HEK293 (cell line): ENCODE measurements at regions not wholly inside any gene's neighbourhood (a gene's known extent, or its start where the extent isn't known, plus 50 kb on each side); places are given as distances from the start of the nearest gene placed in this dataset.
"Not testable (repeated sequence)": the region's sequence is repeated elsewhere in the genome, so short reads cannot be mapped to it uniquely, and the experiment has no call there.

Experiments
- CTCF ChIA-PET: fragments of 350-600 bp; formaldehyde crosslinking; extraction: SDS; loops from one replicate; lab custom pipeline; 2021; ENCODE audit warnings: antibody characterized with exemption; lab: Yijun Ruan, JAX
- POLR2A ChIA-PET: fragments of 300-600 bp; formaldehyde crosslinking; extraction: SDS; loops from one replicate; lab custom pipeline; 2020; ENCODE audit warnings: antibody characterized with exemption, inconsistent platforms; lab: Yijun Ruan, JAX
- H3K27ac ChIP-seq: fragments of 200-500 bp; sonication (Bioruptor generic); 2 replicates; pipeline ENCODE4 v1.5.1; 2014; ENCODE audit warnings: low read depth, low read length, control low read depth, inconsistent platforms; ENCODE audit errors: extremely low read depth
- H3K36me3 ChIP-seq, 2 experiments: fragments of 200-500 bp in 1 of 2; sonication (Bioruptor generic) in 1 of 2; 1 replicate in 1 of 2; 2 replicates in 1 of 2; pipeline ENCODE4 v1.5.1; 2014 to 2017; ENCODE audit warnings: inconsistent platforms in 2 of 2, low read length in 2 of 2; ENCODE audit not compliant: control insufficient read depth in 2 of 2, insufficient read depth in 1 of 2
- H3K4me1 ChIP-seq: fragments of 200-500 bp; sonication (Bioruptor generic); 2 replicates; pipeline ENCODE4 v1.5.1; 2014; ENCODE audit warnings: mild to moderate bottlenecking, low read length, inconsistent platforms; ENCODE audit not compliant: control insufficient read depth, insufficient read depth
- H3K4me3 ChIP-seq: 2 replicates; pipeline ENCODE4 v1.5.1; 2011; ENCODE audit warnings: low read depth, mild to moderate bottlenecking, control low read depth, low read length, moderate library complexity
- H3K9me3 ChIP-seq: fragments of 200-500 bp; sonication (Bioruptor generic); 2 replicates; pipeline ENCODE4 v1.5.1; 2014; ENCODE audit warnings: low read depth, low read length, inconsistent platforms; ENCODE audit not compliant: control insufficient read depth, insufficient read depth
- GFI1B ChIP-seq: fragments of 450-650 bp; formaldehyde crosslinking; IDR thresholded peaks from 2 replicates; pipeline ENCODE4 v1.5.1; 2016; ENCODE audit warnings: missing biosample characterization, missing genetic modification characterization
- KLF1 ChIP-seq: fragments of 450-650 bp; formaldehyde crosslinking; IDR thresholded peaks from 2 replicates; pipeline ENCODE4 v1.5.1; 2016; ENCODE audit warnings: missing biosample characterization, missing genetic modification characterization
- PRDM1 ChIP-seq: fragments of 450-650 bp; formaldehyde crosslinking; IDR thresholded peaks from 2 replicates; pipeline ENCODE4; 2016; ENCODE audit warnings: missing biosample characterization, missing genetic modification characterization
- SP3 ChIP-seq: fragments of 450-650 bp; formaldehyde crosslinking; IDR thresholded peaks from 2 replicates; pipeline ENCODE4 v1.5.1; 2016; ENCODE audit warnings: missing biosample characterization, missing genetic modification characterization
- YY1 ChIP-seq: fragments of 450-650 bp; formaldehyde crosslinking; IDR thresholded peaks from 2 replicates; pipeline ENCODE4 v1.5.1; 2018; ENCODE audit warnings: missing biosample characterization, missing genetic modification characterization
- ZBTB20 ChIP-seq: fragments of 450-650 bp; formaldehyde crosslinking; IDR thresholded peaks from 2 replicates; pipeline ENCODE4 v1.5.1; 2016; ENCODE audit warnings: missing biosample characterization, missing genetic modification characterization
- ZBTB44 ChIP-seq: fragments of 450-650 bp; IDR thresholded peaks from 2 replicates; pipeline ENCODE4 v1.5.1; 2018; ENCODE audit warnings: missing biosample characterization, mild to moderate bottlenecking, missing genetic modification characterization
- ZBTB7A ChIP-seq: fragments of 450-650 bp; formaldehyde crosslinking; IDR thresholded peaks from 2 replicates; pipeline ENCODE4 v1.5.1; 2016; ENCODE audit warnings: low read depth, missing biosample characterization, missing genetic modification characterization
- ZFP3 ChIP-seq: fragments of 450-650 bp; formaldehyde crosslinking; IDR thresholded peaks from 2 replicates; pipeline ENCODE4 v1.5.1; 2016; ENCODE audit warnings: low read depth, missing biosample characterization, missing genetic modification characterization
- ZNF121 ChIP-seq: fragments of 450-650 bp; formaldehyde crosslinking; IDR thresholded peaks from 2 replicates; pipeline ENCODE4 v1.5.1; 2016; ENCODE audit warnings: missing biosample characterization, missing genetic modification characterization
- ZNF132 ChIP-seq: fragments of 450-650 bp; formaldehyde crosslinking; IDR thresholded peaks from 2 replicates; pipeline ENCODE4 v1.5.1; 2017; ENCODE audit warnings: missing biosample characterization, missing genetic modification characterization, borderline replicate concordance
- ZNF214 ChIP-seq: fragments of 450-650 bp; formaldehyde crosslinking; IDR thresholded peaks from 2 replicates; pipeline ENCODE4 v1.5.1; 2017; ENCODE audit warnings: missing biosample characterization, mild to moderate bottlenecking, missing genetic modification characterization, borderline replicate concordance
- ZNF311 ChIP-seq: fragments of 450-650 bp; formaldehyde crosslinking; IDR thresholded peaks from 2 replicates; pipeline ENCODE4 v1.5.1; 2017; ENCODE audit warnings: missing biosample characterization, missing genetic modification characterization, borderline replicate concordance
- ZNF335 ChIP-seq: fragments of 450-650 bp; formaldehyde crosslinking; conservative IDR thresholded peaks from 2 replicates; pipeline ENCODE4 v1.5.1; 2016; ENCODE audit warnings: missing biosample characterization, missing genetic modification characterization
- ZNF549 ChIP-seq: fragments of 450-650 bp; IDR thresholded peaks from 2 replicates; pipeline ENCODE4 v1.5.1; 2018; ENCODE audit warnings: missing biosample characterization, missing genetic modification characterization, mild to moderate bottlenecking, inconsistent platforms, moderate library complexity
- ZNF580 ChIP-seq: fragments of 450-650 bp; formaldehyde crosslinking; IDR thresholded peaks from 2 replicates; pipeline ENCODE4 v1.5.1; 2016; ENCODE audit warnings: missing biosample characterization, missing genetic modification characterization
- TF ChIP-seq, protein P1 (sequence below): fragments of 450-650 bp; formaldehyde crosslinking; IDR thresholded peaks from 2 replicates; pipeline ENCODE4 v1.5.1; 2016; ENCODE audit warnings: missing biosample characterization, missing genetic modification characterization, low read depth
- TF ChIP-seq, protein P2 (sequence below): fragments of 450-650 bp; formaldehyde crosslinking; IDR thresholded peaks from 2 replicates; pipeline ENCODE4 v1.5.1; 2016; ENCODE audit warnings: missing biosample characterization, missing genetic modification characterization
- TF ChIP-seq, protein P3 (sequence below): fragments of 450-650 bp; formaldehyde crosslinking; IDR thresholded peaks from 2 replicates; pipeline ENCODE4 v1.5.1; 2016; ENCODE audit warnings: missing biosample characterization, missing genetic modification characterization
- TF ChIP-seq, protein P4 (sequence below): fragments of 450-650 bp; formaldehyde crosslinking; IDR thresholded peaks from 2 replicates; pipeline ENCODE4 v1.5.1; 2017; ENCODE audit warnings: missing biosample characterization, missing genetic modification characterization

DNA sequence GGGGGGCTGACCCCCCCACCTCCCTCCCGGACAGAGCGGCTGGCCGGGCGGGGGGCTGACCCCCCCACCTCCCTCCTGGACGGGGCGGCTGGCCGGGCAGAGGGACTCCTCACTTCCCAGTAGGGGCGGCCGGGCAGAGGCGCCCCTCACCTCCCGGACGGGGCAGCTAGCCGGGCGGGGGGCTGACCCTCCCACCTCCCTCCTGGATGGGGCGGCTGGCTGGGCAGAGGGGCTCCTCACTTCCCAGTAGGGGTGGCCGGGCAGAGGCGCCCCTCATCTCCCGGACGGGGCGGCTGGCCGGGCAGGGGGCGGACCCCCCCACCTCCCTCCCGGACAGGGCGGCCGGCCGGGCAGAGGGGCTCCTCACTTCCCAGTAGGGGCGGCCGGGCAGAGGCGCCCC, 234.3 kb upstream of the VCX start:
- H3K4me1 ChIP-seq, H3K4me3 ChIP-seq, CTCF ChIA-PET, H3K27ac ChIP-seq, POLR2A ChIA-PET, H3K36me3 ChIP-seq, H3K9me3 ChIP-seq: not testable (repeated sequence)

GRCh38 chrX:7606039-7606652, 236.8 kb upstream of the VCX start:
- ChIA-PET POLR2A (no interaction called here), CTCF (no interaction called here)
- Histone ChIP-seq H3K4me3 (no peak overlapping the region), H3K36me3 (no peaks in the 10 kb centered on the region), H3K9me3 (no peaks in the 10 kb centered on the region), H3K27ac (no peak overlapping the region), H3K4me1 (no peaks in the 10 kb centered on the region)
- TF ChIP-seq ZFP3 (tag by site-specific recombination), result no peak
- no peak for TF ChIP-seq SP3 (tag by site-specific recombination)
- TF ChIP-seq ZBTB20 (tag by site-specific recombination), result no peak
- no peak for TF ChIP-seq ZNF580 (tag by site-specific recombination)
- TF ChIP-seq, protein P1, sequence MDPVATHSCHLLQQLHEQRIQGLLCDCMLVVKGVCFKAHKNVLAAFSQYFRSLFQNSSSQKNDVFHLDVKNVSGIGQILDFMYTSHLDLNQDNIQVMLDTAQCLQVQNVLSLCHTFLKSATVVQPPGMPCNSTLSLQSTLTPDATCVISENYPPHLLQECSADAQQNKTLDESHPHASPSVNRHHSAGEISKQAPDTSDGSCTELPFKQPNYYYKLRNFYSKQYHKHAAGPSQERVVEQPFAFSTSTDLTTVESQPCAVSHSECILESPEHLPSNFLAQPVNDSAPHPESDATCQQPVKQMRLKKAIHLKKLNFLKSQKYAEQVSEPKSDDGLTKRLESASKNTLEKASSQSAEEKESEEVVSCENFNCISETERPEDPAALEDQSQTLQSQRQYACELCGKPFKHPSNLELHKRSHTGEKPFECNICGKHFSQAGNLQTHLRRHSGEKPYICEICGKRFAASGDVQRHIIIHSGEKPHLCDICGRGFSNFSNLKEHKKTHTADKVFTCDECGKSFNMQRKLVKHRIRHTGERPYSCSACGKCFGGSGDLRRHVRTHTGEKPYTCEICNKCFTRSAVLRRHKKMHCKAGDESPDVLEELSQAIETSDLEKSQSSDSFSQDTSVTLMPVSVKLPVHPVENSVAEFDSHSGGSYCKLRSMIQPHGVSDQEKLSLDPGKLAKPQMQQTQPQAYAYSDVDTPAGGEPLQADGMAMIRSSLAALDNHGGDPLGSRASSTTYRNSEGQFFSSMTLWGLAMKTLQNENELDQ (tag by site-specific recombination), result no peak
- TF ChIP-seq KLF1 (tag by site-specific recombination), result no peak
- no peak for TF ChIP-seq ZBTB44 (tag by site-specific recombination)
- TF ChIP-seq ZNF214 (tag by site-specific recombination), result no peak
- TF ChIP-seq ZNF132 (tag by site-specific recombination), result no peak
- no peak for TF ChIP-seq ZNF335
- no peak for TF ChIP-seq YY1
- no peak for TF ChIP-seq ZNF311
- no peak for TF ChIP-seq ZBTB7A (tag by site-specific recombination)

DNA sequence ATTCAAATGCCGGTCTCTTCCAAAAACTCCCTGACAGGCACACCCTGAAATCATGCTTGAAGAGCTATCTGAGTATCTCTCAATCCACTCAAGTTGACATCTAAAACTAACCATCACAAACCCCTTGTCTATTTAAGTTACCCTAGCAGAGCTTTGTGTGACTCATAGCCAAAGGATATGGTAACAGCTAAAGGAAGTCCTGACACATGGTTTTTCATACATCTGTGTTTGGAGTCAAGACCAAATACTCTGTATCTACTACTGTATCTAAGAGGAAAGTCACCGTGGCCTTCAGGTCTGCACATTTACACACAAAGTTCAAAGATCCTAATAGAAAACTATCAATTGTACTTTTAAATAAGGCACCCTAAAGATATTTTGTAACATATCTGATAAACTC, 239.6 kb upstream of the VCX start:
- no peaks in the 10 kb centered on the region for H3K9me3 ChIP-seq
- no peak overlapping the region for H3K4me3 ChIP-seq
- H3K36me3 ChIP-seq, result no peaks in the 10 kb centered on the region
- no peak overlapping the region for H3K27ac ChIP-seq
- CTCF ChIA-PET, result no interaction called here
- no peaks in the 10 kb centered on the region for H3K4me1 ChIP-seq
- POLR2A ChIA-PET, result no interaction called here
- TF ChIP-seq ZNF121 (tag by site-specific recombination) (no peak), PRDM1 (tag by site-specific recombination) (no peak), ZNF580 (tag by site-specific recombination) (no peak), ZBTB7A (tag by site-specific recombination) (no peak), GFI1B (no peak), ZNF549 (tag by site-specific recombination) (no peak)
- TF ChIP-seq, protein P2, sequence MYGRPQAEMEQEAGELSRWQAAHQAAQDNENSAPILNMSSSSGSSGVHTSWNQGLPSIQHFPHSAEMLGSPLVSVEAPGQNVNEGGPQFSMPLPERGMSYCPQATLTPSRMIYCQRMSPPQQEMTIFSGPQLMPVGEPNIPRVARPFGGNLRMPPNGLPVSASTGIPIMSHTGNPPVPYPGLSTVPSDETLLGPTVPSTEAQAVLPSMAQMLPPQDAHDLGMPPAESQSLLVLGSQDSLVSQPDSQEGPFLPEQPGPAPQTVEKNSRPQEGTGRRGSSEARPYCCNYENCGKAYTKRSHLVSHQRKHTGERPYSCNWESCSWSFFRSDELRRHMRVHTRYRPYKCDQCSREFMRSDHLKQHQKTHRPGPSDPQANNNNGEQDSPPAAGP, result no peak
- TF ChIP-seq, protein P3, sequence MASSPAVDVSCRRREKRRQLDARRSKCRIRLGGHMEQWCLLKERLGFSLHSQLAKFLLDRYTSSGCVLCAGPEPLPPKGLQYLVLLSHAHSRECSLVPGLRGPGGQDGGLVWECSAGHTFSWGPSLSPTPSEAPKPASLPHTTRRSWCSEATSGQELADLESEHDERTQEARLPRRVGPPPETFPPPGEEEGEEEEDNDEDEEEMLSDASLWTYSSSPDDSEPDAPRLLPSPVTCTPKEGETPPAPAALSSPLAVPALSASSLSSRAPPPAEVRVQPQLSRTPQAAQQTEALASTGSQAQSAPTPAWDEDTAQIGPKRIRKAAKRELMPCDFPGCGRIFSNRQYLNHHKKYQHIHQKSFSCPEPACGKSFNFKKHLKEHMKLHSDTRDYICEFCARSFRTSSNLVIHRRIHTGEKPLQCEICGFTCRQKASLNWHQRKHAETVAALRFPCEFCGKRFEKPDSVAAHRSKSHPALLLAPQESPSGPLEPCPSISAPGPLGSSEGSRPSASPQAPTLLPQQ (tag by site-specific recombination), result no peak
- TF ChIP-seq, protein P4, sequence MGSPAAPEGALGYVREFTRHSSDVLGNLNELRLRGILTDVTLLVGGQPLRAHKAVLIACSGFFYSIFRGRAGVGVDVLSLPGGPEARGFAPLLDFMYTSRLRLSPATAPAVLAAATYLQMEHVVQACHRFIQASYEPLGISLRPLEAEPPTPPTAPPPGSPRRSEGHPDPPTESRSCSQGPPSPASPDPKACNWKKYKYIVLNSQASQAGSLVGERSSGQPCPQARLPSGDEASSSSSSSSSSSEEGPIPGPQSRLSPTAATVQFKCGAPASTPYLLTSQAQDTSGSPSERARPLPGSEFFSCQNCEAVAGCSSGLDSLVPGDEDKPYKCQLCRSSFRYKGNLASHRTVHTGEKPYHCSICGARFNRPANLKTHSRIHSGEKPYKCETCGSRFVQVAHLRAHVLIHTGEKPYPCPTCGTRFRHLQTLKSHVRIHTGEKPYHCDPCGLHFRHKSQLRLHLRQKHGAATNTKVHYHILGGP (tag by site-specific recombination), result no peak
